HG02885 (cell line): ENCODE measurements at regions not wholly inside any gene's neighbourhood (a gene's known extent, or its start where the extent isn't known, plus 50 kb on each side); places are given as distances from the start of the nearest gene placed in this dataset.

ENCODE experiments used
- ATAC-seq: cut with Tn5 transposase; IDR thresholded peaks from one replicate; pipeline ENCODE4 v1.9.1; 2021; ENCODE audit warnings: mild to moderate bottlenecking; ENCODE audit not compliant: unreplicated experiment, poor library complexity

DNA sequence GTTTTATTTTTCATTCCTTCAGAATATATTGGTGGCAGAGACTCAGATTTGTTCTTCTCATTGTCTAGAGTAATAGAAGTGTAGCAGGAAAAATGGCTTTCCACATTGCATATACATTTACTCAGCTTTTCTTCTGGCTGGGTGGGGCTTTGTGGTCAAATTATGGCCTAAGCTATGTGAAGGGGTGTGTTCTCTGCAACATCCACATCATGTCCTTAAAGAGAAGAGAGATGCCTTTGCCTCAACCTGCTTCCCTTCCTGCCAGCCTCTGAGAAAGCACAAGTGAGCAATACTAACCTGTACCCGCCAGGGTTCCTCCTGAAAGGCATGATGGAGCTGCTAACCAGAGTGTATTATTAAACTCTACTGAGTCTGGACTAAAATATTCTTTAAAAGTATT lies 695.6 kb upstream of the FAM241A start:
- no peak for ATAC-seq

DNA sequence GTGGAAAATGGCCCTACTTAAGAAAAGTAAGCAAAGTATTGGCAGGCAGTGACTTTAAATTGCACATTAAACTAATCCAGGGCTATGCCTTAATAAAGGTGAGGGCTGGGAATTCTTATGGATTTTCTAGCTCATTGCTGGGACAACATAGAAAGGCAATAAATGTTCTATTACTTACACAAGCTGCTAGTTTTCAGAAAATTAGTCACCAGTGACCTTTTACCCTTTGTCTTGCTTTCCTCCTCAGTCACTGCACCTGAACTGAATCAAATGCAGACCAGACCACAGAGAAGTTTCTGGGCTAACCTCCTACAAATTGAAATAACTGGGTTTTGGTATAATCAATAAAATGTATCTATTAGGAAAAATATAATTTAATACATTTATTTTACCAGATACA lies 694.4 kb upstream of the FAM241A start:
- ATAC-seq: no peak

DNA sequence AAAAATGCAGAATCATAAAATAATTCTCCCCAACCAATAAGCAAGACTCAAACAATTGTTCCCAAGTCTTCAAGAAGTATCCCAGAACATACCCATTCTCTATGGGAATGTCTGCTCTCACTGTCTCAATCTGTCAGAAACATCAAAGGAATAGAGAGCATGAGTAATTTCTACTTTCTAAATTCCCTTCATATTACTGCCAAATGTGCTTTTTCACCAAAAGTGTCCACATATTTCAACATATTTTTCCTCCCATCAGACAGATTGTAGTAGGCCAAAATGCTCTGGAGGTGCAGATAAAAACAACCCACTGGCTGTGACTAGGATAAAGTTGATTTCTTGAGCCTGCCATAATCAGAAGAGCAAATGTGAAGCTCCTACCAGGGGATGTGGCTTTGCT lies 692.0 kb upstream of the FAM241A start:
- ATAC-seq: no peak

DNA sequence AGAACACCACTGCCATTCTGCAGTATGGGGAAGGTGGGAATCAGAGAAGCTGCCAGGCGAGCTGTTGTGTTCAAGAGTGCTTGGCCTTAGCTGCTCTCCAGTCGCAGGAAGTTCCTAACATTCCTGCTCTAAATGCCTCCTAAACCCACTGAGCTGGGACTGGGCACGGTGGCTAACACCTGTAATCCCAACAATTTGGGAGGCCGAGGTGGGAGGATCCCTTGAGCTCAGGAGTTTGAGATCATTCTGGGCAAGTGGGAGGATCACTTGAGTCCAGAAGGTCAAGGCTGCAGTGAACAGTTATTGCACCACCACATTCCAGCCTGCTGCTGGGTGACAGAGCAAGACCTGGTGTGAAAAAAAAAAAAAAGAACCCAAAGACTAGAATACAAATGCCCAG lies 690.3 kb upstream of the FAM241A start:
- ATAC-seq: no peak

DNA sequence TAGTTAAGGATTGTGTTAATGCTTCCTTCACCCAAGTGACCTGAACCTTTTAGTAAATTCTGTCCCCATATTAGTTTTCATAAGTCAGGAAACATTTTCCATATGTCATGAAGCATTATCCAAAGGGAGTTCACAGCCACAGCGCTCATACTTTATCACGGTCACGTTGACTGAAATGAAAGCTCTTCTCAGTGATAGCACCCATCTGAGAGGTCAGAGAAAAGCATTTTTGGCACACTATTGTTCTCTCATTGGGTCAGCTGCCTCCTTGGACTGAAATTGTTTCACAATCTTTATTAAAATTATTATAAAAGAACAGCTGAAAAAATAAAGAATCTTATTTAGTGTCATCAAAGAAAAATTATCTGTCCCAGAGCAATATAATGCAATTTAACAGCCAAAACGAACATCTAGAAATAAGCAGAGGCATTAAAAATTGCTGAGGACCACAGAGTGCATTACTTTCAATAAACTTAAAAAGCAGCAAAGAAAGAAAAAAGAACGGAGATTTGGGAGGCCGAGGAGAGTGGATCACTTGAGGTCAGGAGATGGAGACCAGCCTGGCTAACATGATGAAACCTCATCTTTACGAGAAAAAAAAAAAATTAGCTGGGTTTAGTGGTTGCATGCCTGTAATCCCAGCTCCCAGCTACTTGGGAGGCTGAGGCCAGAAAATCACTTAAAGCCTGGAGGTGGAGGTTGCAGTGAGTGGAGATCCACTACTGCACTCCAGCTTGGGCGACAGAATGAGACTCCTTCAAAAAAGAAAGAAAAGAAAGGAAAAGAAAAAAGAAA lies 680.8 kb upstream of the FAM241A start:
- no peak for ATAC-seq

DNA sequence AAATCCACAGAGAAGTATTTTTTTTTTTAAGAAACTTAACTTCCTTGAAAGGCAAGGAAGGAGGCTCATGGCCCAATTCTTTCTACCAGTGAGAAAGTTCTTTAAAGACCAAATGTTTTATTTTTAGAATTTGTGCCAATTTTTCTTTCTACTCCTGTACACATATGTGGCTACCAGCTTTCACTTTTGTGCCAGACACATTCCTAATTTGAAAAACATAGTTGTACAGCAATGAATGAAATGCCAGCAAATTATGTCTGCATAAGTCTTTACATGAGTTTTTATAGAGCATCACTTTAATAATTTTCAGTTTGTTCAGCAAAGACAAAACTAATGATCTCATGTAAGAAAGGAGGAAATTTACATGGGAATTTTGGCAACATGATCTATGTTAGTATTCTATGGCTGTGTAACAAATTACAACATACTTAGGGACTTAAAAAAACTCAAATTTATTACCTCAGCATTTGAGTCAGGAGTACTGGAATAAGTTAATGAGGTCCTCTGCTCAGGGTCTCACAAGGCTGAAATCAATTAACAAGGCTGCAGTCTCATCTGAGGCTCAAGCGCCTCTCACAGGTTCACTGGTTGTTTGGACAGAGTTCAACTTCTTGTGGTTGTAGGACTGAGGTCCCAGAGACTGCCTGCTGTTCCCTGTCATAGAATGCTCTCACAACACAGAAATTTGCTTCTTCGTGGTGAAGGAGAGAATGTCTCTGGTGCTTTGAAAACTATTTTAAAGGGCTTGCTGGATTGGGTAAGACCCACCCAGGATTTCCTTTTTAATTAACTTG lies 678.2 kb upstream of the FAM241A start:
- ATAC-seq: no peak

DNA sequence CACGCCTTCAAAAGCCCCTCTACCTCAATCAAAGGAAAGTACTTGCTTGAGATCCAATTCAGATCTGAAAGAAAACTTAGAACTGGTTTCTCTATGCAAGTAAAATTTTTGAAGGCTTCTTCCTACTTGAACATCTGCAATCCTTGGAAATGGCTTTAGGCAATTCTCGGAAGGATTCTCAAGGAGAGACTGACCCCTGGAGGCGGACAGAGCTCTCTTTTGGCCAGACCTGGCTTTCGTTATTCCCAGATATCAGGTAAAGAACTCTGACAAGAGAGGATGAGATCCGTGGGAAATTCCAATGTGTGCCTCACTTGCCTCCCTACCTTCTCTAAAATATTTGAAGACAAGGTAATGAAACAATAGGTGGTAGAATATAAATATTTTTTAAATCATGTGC lies 670.3 kb upstream of the FAM241A start:
- ATAC-seq: no peak

DNA sequence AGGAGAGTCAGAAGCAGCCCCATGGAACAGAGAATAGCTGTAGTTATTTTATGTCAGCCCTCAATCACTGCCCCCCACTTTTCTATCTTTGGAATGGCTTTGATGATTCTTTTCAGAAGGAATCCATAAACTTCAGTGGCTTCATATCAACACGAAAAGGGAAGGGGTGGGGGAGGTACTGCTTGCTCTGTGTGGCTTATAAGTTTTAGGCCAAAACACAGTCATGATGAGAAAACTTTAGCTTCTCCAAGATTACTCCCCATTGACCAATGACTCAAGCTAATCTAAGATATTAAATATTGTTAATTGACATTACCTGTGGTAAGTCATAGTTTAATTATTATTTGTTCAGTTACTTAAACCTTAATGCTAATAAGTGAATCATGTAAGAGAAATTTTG lies 669.6 kb upstream of the FAM241A start:
- no peak for ATAC-seq

DNA sequence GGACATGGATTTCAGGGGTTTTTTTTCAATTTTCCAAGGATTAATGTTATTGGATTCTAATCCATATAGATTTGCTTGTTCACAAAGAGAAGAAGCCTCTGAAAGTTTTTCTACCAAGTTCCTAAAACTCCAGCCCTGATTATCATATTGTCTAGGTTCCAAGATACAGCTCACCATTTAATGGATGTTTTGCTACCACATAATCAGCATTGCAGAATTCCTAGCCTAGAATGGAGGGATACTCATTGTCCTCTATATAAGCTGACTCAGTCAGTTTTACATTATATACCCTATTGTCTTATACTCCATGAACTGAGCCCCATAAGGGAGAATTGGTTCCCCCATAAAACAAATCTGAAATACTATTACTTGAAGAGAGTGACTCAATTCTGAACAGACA lies 664.7 kb upstream of the FAM241A start:
- no peak for ATAC-seq

DNA sequence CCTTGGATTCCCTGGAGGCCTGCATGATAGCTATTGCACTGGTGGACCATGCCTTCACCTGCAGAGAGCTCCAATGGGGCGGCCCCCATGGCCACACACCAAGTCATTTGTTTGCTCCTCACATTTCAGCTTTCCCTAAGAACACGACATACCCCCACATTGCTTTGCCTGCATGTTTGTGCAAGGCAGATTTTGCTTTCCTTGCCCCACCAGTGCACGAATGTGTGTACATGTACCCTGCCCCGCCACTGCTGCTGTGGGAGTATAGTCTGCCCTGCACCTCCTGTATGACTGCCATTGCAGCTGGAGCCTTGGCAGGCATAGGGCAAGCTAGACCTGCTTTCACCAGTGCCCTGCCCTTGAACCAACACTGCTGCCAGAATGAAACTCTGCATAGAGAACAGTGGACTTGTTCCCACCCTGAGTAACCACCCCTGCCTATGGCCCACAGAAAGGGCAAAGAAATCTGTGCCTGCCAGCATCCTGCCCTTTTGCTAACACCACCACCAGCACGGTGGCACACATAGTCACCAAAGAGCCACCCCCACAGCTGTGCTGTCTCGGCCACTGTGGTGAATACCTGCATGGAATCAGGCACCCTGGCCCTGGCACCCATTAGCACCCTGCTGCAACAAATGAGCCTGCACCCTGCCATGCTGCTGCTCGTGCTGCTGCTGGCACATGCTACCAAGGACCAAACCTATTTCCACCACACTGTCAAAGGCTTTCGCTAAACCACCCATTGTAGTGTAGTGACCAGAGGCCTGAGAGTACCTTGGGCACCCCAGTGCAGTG lies 661.7 kb upstream of the FAM241A start:
- ATAC-seq: no peak

DNA sequence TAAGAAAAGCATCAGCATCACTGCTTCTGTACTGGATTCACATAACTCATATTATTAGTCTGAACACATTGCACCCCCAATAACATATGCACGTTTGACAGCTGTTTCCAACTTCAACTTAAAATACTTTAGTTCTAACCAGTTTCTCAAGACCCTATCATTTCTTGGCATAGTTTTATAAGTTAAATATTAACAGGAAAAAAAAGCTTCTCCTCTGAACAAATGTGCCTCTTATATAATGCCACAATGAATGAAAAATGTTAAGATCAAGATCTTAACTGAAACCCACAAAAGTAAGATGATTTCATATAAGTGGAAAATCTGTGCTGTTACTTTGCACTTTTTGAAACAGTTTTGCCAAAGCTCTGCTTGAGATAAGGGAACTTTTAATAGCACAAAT lies 652.8 kb upstream of the FAM241A start:
- ATAC-seq: no peak

DNA sequence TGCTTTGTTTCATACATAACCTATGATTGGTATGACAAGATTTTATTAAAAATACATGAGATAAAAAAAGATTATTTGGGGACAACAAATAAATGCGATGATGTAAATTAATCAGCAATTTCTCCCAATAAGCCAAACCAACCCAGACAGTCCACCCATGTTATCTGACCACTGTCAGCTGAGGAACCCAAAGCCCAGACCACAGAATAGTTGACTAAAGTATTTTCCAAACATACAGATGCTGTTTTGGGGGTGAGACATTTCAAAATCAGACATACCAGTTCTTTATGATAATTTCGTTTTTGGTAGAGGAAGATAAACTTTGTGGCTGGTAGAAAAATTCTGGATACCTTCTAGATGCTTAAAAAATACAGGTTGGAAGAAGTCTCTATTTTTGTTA lies 650.8 kb upstream of the FAM241A start:
- no peak for ATAC-seq

DNA sequence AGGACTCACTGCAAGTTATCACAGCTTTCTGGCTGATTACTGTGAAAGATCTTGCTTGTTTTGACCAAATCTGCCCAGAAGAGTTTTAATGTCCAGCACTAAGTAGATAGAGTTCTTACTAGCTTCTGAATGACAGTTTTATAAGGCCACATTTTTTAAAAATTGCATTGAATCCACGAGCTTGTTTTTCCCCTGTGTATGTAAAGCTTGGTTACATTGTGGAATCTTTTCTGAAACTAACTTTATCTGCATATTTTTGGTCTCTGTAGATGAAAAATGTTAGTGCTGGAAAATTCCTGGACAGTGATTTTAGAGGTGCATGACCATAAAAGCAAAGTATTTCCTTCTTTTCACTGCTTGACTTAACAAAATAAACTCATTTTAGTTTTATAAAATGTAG lies 650.3 kb upstream of the FAM241A start:
- ATAC-seq: no peak

DNA sequence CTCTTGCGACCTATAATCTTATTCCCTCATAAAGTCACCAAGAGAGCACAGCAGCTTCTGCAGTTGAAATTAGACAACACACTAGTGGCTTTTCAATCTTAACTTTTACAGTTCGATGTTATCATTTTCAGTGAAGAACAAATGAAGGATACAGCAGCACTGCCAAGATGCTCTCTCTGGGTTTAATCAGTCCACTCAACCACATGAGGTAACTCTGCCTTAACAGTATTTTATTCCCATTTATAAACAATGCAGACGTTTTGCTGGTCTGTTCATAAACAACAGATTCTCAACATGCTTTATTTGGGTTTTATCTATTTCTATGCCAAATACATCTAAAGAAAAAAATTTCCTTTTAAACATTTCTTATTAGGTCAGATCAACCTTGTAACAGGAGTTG lies 646.0 kb upstream of the FAM241A start:
- no peak for ATAC-seq

DNA sequence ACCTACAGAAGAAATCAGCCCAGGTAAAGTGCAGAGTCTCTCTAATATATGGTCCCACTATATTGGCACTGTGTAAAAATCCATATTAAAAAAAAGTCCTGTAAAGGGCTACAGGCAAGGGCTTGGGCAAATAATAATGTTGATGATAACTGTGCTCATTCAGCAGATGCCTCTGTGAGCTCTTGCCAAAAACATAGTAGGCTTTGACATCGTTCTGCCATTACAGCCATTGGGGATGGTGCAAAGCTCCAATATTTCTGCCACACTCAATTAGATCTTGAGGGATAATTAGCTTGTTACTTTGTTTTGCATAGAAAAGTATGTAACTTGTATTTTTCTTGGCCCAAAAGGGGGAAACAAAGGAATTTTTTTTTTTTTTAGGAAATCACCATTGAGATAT lies 645.5 kb upstream of the FAM241A start:
- no peak for ATAC-seq

DNA sequence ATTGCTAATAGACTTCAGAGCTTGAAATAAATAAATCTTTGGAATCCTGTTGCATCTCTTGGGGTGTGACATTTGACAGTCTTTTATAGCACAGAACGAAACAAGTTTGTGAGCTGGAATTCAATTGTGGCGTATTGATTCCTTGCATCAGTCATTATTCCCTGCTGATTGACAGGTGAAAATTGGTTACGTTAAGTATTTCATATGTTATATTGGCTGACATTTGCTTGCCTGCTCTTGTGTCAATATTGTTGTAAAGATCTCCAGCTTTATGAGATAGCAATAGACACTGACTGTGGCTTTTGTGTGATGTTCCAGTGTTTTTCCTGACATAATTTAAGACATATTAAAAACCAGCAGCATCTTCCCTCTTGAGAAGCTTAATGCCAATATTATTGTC lies 644.4 kb upstream of the FAM241A start:
- no peak for ATAC-seq

DNA sequence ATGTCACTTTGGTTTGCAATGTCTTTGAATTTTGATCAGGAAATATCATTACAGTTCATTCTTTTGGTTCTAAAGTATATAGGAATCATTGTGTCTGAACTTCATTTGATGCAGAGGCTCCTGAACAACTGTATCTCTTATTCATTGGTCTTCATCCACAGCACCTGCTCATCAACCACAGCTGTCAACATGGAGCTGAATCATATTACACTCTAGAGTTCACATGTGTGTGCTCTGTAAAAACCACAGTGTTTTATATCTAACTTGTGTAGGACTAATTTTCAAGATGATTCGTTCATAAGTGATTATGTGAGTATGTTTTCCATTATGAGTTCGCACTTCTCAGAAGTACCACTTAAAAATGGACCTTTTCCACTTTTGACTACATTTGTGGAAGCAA lies 643.3 kb upstream of the FAM241A start:
- ATAC-seq: no peak

DNA sequence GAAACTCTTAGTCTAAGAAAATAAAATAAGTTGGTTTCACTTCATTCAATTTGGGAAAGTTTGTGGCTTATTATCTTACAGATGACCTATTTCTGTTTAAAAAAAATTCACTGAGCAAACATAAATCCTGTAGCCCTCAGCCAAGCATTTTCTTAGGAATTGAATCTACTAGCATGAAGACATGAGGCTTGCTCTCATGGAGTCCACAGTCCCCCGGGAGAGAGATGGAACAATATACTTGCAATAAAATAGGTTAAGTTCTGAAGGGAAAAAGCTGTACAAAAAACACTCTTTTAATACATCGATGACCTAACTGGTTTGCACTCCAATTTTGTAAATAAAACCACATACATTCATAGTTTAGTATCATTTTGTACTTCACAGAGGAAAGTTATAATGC lies 642.6 kb upstream of the FAM241A start:
- ATAC-seq: no peak

DNA sequence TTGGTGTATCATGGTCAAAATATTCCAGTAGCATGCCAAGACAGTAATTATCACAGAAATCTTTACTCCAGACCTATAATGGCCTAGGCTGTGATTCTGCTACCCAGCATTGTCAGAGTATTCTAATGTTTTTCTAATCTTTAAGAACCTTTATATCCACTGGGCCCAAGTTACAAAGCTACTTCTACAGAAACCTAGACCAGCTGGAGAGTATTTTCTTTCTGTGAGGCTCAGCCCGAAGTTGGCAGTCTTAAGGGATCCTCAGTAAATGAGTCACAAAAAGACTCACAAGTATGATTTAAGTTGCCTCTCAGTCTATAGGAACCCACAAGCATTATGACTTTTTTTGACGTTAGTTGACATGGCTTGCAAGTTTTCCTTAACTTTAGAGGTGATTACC lies 638.5 kb upstream of the FAM241A start:
- ATAC-seq: no peak

DNA sequence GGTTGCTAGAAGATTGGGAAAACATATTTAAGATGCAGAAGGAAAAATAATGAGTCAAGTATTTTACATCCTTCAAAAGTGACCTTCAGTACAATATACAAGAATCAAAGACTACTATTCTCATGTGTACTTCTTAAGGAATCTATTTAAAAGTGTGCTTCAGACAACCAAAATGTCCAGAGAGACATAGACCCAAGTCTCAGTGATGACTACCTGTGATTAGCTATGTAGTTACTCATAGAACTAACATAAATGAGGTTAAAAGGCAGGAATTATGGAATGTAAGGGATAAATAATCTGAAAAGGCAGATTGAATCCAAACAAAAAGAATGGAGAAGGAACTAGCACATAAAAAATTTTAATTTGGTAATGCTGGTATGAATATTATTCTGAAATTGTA lies 634.7 kb upstream of the FAM241A start:
- ATAC-seq: no peak

DNA sequence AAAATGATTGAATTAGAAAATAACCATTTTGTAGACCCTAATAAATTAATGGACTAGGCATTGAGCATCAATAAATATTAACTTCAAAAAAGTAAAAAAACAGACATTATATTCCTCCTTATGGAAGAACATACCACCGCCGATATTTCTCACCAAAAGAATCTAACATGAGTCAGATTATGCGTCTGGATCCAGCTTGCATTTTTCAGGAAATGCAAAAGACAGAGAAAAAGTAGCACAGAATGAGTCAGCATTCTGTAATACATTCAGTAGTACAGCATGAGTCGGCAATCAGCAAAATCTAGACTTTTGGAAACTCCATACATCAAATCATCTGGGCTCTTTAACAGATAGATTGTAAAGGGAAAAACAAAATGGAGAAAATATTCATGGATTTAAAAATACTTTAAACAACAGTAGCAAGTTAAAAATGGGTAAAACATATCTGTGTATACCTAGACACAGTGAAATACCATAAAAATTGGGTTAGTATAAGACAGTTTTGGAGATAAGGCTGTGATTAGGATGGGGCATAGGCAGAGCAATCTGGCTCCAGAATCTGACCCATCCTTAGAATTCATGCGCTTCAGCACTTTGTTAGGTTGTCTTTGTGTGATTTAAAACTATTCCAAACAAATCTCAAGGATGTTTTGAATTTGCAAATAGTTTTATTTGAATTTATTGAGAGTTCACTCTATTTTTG lies 633.0 kb upstream of the FAM241A start:
- no peak for ATAC-seq
